ENCODE measurements at regions not wholly inside any gene's neighbourhood (a gene's known extent, or its start where the extent isn't known, plus 50 kb on each side); places are given as distances from the start of the nearest gene placed in this dataset.

DNA sequence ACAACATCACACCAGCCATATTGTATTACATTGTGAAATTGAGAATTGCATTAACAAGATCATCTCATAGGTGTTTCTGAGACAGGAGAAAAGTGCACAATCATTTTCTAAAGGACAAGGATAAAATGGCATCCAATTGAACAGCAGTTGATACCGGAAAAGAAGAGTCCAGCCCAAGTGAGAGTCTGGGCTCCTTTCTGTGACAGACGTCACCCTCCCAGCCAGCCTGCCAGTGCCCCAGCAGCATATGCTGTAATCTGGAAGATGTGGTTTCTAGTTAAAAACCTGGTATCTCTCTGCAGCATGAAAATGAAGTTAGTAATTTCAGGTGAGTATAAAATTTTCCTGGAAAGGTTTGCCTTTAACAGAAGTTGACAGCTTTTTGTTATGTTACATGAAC, 1531.7 kb upstream of the PIK3C3 start:
- TF ChIP-seq, protein P1, sequence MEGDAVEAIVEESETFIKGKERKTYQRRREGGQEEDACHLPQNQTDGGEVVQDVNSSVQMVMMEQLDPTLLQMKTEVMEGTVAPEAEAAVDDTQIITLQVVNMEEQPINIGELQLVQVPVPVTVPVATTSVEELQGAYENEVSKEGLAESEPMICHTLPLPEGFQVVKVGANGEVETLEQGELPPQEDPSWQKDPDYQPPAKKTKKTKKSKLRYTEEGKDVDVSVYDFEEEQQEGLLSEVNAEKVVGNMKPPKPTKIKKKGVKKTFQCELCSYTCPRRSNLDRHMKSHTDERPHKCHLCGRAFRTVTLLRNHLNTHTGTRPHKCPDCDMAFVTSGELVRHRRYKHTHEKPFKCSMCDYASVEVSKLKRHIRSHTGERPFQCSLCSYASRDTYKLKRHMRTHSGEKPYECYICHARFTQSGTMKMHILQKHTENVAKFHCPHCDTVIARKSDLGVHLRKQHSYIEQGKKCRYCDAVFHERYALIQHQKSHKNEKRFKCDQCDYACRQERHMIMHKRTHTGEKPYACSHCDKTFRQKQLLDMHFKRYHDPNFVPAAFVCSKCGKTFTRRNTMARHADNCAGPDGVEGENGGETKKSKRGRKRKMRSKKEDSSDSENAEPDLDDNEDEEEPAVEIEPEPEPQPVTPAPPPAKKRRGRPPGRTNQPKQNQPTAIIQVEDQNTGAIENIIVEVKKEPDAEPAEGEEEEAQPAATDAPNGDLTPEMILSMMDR (IDR thresholded peaks at IDR 0.05; ENCODE audit: low read depth, low read length) = no peak
- no peak for TF ChIP-seq POLR2A (IDR thresholded peaks at IDR 0.05; ENCODE audit: extremely low read depth, insufficient read length)
- TF ChIP-seq, protein P2, sequence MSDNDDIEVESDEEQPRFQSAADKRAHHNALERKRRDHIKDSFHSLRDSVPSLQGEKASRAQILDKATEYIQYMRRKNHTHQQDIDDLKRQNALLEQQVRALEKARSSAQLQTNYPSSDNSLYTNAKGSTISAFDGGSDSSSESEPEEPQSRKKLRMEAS (IDR thresholded peaks at IDR 0.05; ENCODE audit: low read depth, low read length) = no peak
